Endodermal cell (in vitro differentiated cells): ENCODE measurements at regions not wholly inside any gene's neighbourhood (a gene's known extent, or its start where the extent isn't known, plus 50 kb on each side); places are given as distances from the start of the nearest gene placed in this dataset.

ENCODE experiments used
- DNase-seq: peaks from one replicate; pipeline ENCODE4 v3.0.0-alpha.2; 2017
- H3K27ac ChIP-seq: 2 replicates; pipeline ENCODE4 v1.5.1; 2013; ENCODE audit warnings: mild to moderate bottlenecking, low read depth, low read length, moderate library complexity
- H3K27me3 ChIP-seq: 2 replicates; pipeline ENCODE4 v1.6.1; 2013; ENCODE audit warnings: mild to moderate bottlenecking, low read length, moderate library complexity; ENCODE audit not compliant: insufficient read depth, control insufficient read depth, poor library complexity, severe bottlenecking
- H3K36me3 ChIP-seq: 2 replicates; pipeline ENCODE4 v1.7.0; 2013; ENCODE audit warnings: mild to moderate bottlenecking, low read length, moderate library complexity; ENCODE audit not compliant: control insufficient read depth, insufficient read depth
- H3K4me1 ChIP-seq: one replicate; pipeline ENCODE4 v1.7.0; 2013; ENCODE audit warnings: low read length; ENCODE audit not compliant: control insufficient read depth, insufficient read depth
- H3K4me3 ChIP-seq: 2 replicates; pipeline ENCODE4 v1.5.1; 2013; ENCODE audit warnings: mild to moderate bottlenecking, low read length, moderate library complexity
- H3K9ac ChIP-seq: 2 replicates; pipeline ENCODE4 v1.6.1; 2013; ENCODE audit warnings: mild to moderate bottlenecking, low read length, moderate library complexity; ENCODE audit not compliant: poor library complexity, severe bottlenecking; ENCODE audit errors: extremely low read depth
- H3K9me3 ChIP-seq: 2 replicates; pipeline ENCODE4 v1.6.1; 2013; ENCODE audit warnings: mild to moderate bottlenecking, low read length, moderate library complexity; ENCODE audit not compliant: control insufficient read depth
- H3K27ac Mint-ChIP-seq: 2 replicates; pipeline ENCODE4 v1.8.0; 2020; ENCODE audit warnings: mixed read lengths
- H3K27me3 Mint-ChIP-seq: 2 replicates; pipeline ENCODE4 v1.8.0; 2021; ENCODE audit warnings: mild to moderate bottlenecking, mixed read lengths; ENCODE audit not compliant: insufficient read depth
- H3K36me3 Mint-ChIP-seq: 2 replicates; pipeline ENCODE4 v1.8.0; 2020; ENCODE audit warnings: low read depth, mixed read lengths
- H3K4me1 Mint-ChIP-seq: 2 replicates; pipeline ENCODE4 v1.8.0; 2020; ENCODE audit warnings: mixed read lengths
- H3K4me3 Mint-ChIP-seq: 2 replicates; pipeline ENCODE4 v1.8.0; 2020; ENCODE audit warnings: mild to moderate bottlenecking, moderate library complexity, mixed read lengths
- H3K9me3 Mint-ChIP-seq: 2 replicates; pipeline ENCODE4 v1.8.0; 2020; ENCODE audit warnings: mild to moderate bottlenecking, mixed read lengths
- WGBS, 2 experiments: methylation state at CpG; one replicate each; pipeline versions ENCODE4 v1.1.5 to v1.1.7; 2013; ENCODE audit warnings: missing lambda C conversion rate in 2 of 2, mixed read lengths in 1 of 2; ENCODE audit not compliant: insufficient coverage in 1 of 2, insufficient read length in 1 of 2; 5-methylcytosine and 5-hydroxymethylcytosine counted together
- TF ChIP-seq, protein P1 (sequence below): fragments of 200-600 bp; sonication (generic); conservative IDR thresholded peaks from 2 replicates; pipeline ENCODE4 v1.5.0; 2021; ENCODE audit warnings: antibody characterized with exemption, mild to moderate bottlenecking

DNA sequence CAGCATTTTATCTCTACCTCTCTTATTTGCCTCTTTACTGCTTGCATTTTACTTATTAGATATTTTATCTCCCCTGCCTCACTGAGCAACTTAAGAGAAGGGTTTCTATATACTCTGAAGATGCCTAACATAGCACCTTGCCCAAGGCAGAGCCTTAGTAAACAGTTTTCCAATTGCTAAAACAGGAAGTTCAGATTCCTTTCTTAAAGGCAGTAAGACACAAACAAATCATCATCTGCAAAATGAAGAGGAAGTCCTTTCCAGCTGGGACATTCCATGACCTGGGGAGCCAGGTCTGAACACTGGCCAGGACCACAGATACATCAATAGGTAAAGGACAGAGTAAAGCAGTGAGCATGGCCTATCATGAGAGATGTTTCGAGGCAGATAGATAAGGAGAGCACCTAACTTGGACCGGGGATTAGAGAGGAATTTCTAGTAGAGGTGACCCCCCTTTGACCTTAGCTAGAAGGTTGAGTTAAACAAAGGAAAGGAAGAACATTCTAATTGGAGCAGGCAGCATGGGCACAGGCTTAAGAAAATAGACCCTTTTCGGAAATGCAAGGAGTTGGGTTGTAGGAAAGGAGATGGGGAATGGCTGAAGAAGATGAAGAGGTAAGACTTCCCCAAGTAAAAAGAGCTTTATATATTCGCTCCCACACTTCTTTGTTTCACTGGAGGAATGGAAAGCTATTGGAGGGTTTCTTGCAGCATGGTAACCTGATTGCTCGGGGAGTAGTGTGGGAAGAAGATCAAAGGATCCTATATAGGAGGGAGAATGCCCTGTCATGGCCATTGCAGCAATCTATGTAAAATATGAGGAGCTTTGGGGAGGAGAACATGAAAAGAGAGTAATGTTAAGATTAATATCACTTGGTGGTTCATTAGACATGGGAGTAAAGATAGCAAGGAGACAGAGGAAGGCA lies 94.8 kb downstream of the PHLDA1 start:
- no peak overlapping the region for H3K9ac ChIP-seq
- H3K9me3 ChIP-seq, result peaks cover 5% of the 10 kb centered on the region
- H3K27ac ChIP-seq, result no peak overlapping the region
- Mint-ChIP-seq H3K9me3 (peaks cover 12% of the 10 kb centered on the region), H3K27ac (no peak overlapping the region), H3K4me3 (no peak overlapping the region), H3K27me3 (no peaks in the 10 kb centered on the region), H3K36me3 (peaks cover 2% of the 10 kb centered on the region), H3K4me1 (peaks cover 24% of the 10 kb centered on the region)
- H3K4me1 ChIP-seq, result peaks cover 3% of the 10 kb centered on the region
- no peak overlapping the region for H3K4me3 ChIP-seq
- TF ChIP-seq, protein P1, sequence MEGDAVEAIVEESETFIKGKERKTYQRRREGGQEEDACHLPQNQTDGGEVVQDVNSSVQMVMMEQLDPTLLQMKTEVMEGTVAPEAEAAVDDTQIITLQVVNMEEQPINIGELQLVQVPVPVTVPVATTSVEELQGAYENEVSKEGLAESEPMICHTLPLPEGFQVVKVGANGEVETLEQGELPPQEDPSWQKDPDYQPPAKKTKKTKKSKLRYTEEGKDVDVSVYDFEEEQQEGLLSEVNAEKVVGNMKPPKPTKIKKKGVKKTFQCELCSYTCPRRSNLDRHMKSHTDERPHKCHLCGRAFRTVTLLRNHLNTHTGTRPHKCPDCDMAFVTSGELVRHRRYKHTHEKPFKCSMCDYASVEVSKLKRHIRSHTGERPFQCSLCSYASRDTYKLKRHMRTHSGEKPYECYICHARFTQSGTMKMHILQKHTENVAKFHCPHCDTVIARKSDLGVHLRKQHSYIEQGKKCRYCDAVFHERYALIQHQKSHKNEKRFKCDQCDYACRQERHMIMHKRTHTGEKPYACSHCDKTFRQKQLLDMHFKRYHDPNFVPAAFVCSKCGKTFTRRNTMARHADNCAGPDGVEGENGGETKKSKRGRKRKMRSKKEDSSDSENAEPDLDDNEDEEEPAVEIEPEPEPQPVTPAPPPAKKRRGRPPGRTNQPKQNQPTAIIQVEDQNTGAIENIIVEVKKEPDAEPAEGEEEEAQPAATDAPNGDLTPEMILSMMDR, result no peak
- no peak for DNase-seq
- no peaks in the 10 kb centered on the region for H3K27me3 ChIP-seq
- no peaks in the 10 kb centered on the region for H3K36me3 ChIP-seq
- 89 to 91% methylated on average over 4 to 5 of the region's 5 CpGs for WGBS, 2 experiments

DNA sequence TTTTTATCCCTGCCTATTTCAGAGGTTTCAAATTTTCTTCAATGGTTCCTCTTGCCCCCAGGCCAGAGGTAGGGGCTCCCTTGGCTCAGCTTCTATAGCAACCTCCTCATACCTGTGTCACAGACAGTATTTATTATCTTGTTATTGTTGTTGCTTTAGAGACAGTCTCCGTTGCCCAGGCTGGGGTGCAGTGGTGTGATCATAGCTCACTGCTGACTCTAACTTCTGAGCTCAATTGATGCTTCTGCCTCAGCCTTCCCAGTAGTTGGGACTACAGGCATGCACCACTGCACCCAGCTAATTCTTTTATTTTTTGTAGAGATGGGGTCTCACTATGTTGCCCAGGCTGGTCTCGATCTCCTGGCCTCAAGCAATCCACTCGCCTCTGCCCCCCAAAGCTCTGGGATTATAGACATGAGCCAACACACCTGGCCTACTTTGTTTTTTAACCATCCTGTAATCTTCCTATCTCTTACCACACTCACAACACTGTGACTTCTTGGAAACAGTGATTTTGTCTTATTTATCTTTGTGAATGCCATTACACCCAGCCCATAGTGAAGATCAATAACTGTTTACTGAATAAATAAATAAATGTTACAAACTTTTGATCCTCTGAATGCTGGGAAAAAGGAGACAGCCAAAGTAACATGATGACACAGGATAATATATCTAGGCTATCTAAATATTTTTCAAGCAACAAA lies 95.9 kb downstream of the PHLDA1 start:
- no peak overlapping the region for H3K27ac ChIP-seq
- no peak overlapping the region for H3K27ac Mint-ChIP-seq
- TF ChIP-seq, protein P1, result no peak

DNA sequence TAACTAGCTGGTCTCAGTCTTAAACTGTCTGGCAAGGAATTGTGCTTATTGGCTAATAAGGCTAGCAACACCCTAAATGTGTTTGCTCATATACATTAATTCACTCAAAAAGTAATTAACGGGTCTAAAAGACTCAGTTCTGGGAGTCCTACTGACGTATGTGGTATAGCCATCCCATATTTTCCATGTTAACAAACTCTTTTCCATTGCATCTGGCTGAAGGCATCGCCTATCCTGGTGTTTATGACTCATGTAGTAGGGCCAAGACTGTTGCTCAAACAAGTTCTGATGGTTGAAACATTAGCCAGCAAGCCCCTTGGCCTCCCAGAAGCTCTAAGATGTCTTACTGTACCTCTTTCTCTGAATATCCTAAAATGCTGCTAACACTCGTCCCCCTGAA lies 98.5 kb downstream of the PHLDA1 start:
- H3K4me1 ChIP-seq, result peaks cover 10% of the 10 kb centered on the region
- no peak overlapping the region for H3K9ac ChIP-seq
- H3K9me3 ChIP-seq, result no peaks in the 10 kb centered on the region
- Mint-ChIP-seq H3K9me3 (no peaks in the 10 kb centered on the region), H3K27me3 (peaks cover 1% of the 10 kb centered on the region), H3K27ac (no peak overlapping the region), H3K4me1 (peaks cover 37% of the 10 kb centered on the region), H3K4me3 (no peak overlapping the region), H3K36me3 (no peaks in the 10 kb centered on the region)
- no peaks in the 10 kb centered on the region for H3K36me3 ChIP-seq
- H3K27me3 ChIP-seq, result peaks cover 13% of the 10 kb centered on the region
- no peak overlapping the region for H3K27ac ChIP-seq
- DNase-seq, result no peak
- TF ChIP-seq, protein P1, result no peak
- no peak overlapping the region for H3K4me3 ChIP-seq
- WGBS, 2 experiments, result 86 to 89% methylated on average over 3 to 4 of the region's 4 CpGs

More for the DNA sequence above, 95.9 kb downstream of the PHLDA1 start:
- peaks cover 8% of the 10 kb centered on the region for H3K9me3 Mint-ChIP-seq
- Histone ChIP-seq H3K9ac (no peak overlapping the region), H3K27me3 (no peaks in the 10 kb centered on the region), H3K9me3 (peaks cover 4% of the 10 kb centered on the region), H3K4me3 (no peak overlapping the region), H3K36me3 (no peaks in the 10 kb centered on the region), H3K4me1 (peaks cover 10% of the 10 kb centered on the region)
- peaks cover 31% of the 10 kb centered on the region for H3K4me1 Mint-ChIP-seq
- no peak overlapping the region for H3K4me3 Mint-ChIP-seq
- peaks cover 2% of the 10 kb centered on the region for H3K36me3 Mint-ChIP-seq
- DNase-seq, result no peak
- 94 to 100% methylated on average over 1 to 3 of the region's 3 CpGs for WGBS, 2 experiments
- no peaks in the 10 kb centered on the region for H3K27me3 Mint-ChIP-seq
